ENCODE measurements at regions not wholly inside any gene's neighbourhood (a gene's known extent, or its start where the extent isn't known, plus 50 kb on each side); places are given as distances from the start of the nearest gene placed in this dataset.

DNA sequence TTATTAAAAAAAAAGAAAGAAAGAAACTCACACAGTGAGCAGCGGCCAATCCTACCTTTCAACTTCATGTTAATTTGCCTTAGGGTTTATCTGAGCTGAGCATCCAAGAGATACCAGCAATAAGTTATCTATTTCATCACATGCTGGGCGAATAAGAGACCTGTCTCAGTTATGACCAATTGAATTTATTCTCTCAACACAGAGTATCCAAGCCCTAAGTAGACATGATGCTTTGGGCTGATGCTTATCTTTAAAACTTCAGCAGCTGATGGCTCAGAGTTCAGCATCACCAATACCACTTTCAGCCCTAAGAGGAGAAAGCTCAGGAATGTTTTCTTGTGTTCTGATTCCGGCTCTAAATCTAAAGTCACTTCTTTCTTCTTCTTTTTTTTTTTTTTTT is 489.0 kb upstream of the ZFHX3 start:
- no peak for DNase-seq (ENCODE audit: low read depth)

DNA sequence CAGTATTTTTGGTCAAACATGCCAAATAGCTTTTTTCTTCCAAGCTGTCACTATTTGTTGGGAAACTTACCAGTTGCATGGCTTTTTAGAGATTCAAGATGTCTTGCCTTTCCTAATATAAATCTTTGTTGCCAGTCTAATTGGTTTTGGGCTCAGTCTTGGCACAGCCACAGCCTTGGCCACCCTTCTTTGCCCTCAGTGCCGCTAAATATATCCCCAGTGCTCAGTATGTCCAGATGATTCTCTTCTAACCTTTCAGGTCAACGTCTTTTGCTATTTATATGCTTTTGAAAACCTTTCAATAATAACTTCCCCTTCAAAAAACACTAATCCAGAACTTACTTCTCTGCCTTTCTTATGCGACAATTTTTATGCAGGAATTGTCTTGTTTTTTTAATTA is 483.1 kb upstream of the ZFHX3 start:
- no peak for DNase-seq (ENCODE audit: low read depth)

DNA sequence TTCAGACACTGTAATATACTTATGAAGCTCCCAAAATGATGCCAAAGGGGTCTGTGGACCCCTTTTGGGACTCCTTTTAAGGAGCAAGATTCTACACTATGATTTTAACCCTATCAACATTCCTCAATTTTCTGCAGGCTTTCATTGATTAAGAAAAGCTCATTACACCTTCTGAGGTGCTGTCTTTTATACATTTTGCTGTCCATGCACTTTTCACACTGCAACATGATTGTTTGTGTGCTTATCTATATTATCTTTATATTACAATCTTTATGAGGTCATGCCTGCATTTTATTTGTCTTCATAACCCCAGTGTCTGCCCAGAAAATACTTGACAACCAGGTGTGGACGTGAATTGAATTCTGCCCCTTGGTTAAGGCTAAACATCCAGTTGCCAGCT is 482.6 kb upstream of the ZFHX3 start:
- no peak for DNase-seq (ENCODE audit: low read depth)

DNA sequence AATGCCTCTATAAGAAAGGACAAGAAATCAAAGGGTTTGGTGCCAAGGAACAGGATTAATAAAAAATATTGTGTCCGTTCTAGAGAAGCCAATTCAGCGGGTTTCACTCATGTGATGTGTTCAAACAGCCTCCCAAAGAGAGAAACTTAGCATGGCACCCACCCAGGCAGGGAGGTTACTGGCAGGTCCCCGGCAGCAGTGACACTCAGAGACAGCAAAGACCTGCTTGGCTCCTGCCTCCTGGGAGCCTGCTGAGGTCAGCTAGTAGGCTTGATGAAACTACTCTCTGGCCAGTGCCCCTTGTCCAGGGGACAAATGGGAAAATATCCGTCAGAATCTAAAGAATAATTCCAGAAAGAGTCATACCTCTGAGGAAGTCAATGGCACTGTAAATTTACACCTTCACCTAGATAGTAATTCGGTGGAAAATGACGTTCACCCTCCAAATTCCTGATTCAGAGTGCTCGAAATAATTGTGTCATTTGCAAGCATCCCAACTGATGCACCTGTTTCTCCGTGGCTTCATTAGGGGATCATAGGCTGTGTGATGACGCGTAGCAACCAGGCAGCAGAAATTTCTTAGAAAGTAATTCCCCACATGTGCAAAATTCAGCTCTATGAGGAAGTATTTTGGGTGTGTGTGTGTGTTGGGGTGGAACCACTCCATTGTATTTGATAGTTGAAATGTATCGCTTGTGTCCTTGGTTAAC is 481.5 kb upstream of the ZFHX3 start:
- DNase-seq (ENCODE audit: low read depth), result no peak

DNA sequence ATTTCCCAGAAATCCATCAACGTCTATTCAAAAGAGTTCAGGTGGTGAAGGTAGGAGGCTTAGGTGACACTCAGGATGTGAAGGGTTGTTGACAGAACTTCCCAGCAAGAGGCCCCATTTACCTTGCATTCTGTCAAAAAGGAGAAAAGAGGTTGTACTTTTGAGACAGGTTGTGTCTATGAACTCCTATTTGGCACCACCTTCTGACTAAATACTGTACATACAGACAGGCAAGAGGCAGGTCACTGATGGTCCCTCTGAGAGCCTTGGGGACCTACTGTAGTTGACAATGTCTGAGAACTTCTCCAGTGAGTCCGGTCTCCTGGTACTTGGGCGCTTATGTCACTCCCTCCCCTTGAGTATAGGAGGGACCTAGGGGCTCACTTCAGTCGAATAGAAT is 479.3 kb upstream of the ZFHX3 start:
- DNase-seq (ENCODE audit: low read depth), result peak; percentile 1

DNA sequence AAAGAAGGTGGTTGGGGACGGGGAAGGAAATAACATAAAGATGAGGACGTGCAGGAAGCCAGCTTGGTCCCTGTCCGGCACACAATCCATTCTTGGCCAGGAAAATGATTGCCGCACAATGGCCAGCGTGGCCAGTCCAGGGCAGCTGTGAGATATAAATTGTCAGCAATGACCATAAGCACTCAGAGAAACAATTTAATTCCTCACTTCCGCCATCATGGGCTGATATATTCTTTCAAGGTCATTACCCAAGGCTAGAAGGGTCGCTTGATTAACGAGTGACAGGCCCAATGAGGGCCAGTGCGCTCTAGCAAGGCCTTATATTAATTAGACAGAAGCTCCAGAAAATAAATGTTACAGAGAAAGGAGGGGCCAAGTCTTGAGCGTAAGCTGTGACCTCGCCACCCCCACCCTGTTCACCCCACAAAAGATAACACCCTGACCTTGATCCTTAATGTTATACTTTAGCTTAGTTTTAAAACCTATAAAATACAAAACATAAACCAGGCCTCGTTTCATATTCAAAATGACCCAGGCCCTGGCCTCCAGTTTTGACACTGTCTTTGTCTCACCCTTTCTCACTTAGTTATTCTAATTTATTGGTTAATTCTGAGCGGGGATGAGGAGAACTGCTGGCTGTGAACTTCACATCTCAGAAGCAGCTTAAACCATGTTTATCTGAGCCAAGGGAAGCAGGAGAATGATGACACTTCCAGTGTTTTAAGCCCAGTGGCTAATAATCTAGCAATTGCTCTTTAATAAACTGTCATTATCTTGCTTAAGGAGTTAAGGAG is 478.3 kb upstream of the ZFHX3 start:
- DNase-seq (ENCODE audit: low read depth), result no peak

DNA sequence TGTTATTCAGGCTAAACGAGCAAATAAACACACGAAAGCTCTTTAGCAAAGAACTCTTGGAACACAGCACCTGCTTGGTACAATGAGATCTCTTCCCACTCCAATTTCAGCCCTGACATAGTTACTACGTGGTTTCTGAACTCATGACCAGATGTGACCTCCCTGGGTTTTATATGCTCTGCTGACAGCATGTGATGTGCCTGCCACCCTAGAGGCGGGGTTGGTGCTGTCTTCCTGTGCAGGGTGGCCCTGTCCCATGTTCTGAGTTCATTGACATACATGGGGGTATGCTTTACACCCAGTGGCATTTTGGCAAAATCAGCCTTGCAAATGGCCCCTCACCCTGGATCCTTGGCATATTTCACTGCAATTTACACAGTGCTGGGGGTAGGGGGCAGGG is 475.3 kb upstream of the ZFHX3 start:
- DNase-seq (ENCODE audit: low read depth), result no peak

DNA sequence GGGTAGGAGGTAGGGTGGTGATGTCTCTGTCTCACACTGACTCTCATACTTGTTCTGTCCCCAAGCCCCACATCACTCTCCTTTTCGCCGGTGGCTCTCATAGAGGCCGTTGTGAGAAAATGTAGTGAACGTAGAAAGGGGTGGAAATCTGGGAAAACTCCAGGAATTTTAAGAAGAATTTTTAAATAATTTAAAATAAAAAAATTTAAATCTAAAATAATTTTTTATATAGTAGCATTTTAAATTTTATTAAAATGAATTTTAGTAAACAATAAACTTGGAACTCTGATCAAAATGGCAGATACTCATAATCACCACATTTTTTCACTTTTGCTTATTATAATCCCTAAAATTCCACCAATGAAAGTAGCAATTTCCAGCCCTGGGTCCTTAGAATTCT is 473.6 kb upstream of the ZFHX3 start:
- DNase-seq (ENCODE audit: low read depth), result no peak

DNA sequence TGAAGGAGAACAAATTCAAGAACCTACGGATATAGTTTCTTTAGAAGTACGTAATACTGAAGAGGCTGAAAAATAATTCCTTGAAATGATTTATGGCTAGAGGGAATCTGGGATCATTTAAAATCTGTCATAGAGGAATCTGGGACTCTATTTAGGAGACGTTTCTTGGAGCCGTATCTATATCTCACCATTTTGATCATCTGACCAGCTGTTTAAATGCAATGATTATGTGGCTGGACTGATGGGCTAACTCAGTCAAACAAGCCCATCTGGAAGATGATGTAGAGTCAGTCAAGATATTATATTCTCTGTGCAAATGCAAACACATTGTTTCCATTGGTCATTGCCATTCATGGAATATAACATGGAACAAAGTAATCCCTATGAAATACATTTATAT is 467.7 kb upstream of the ZFHX3 start:
- no peak for DNase-seq (ENCODE audit: low read depth)

DNA sequence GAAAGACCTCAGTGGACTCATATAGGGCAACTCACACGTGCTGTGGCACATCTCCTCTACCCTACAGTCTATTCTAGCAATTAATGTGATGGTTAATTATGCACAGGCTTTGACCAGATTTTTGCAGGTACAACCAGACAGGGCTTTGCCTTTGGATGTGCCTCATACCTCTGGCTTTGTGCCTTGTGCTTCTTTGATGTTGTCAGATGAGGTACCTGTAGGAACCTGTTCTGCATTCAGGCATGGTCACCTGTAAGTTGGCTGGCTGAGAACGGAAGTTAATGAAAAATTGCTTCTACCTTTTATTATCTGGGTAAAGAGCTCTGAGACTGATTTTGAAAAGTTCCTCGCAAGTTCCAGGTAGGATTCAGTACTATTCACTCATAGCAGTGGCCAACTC is 462.9 kb upstream of the ZFHX3 start:
- DNase-seq (ENCODE audit: low read depth), result no peak

DNA sequence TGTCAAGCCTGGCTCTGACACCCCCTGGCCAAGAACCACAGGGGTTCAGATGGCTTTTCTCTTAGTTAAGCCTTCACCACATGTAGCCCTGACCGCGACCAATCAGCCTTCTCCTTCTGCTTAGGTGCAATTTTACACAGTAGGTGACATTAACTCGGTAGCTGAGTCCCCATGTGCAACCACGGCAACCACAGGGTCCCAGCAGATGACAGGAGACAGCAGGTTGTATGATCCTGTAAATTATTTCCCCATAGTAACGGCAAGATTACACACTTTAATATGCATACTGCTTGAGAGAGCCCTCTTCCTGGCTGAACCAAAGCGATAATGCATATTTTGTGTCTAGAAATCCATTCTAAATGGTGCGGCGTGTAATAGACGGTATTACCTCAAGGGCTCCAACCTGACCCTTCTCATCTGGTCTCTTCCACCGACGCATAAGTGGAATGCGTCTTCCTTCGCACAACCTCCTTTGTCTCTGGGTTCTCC is 458.7 kb upstream of the ZFHX3 start:
- no peak for DNase-seq (ENCODE audit: low read depth)

DNA sequence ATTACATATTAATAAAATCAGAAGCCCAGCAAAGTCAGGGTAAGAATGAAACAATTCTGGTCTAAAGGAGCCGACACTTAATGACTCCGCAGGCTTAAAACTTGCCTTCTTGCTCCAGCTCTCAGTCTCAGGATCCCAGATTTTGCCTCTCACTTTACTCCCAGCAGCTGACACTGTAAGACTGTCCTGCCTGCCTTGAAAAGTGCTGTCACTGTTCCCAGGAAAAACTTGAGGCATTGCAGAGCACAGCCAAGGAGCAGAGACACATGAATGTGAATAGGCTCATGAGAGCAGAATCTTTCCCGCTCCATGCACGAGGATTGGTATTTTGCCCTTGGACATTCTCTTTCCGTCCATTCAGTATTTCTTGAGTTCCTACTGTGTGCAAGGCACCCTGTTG is 457.6 kb upstream of the ZFHX3 start:
- DNase-seq (ENCODE audit: low read depth), result no peak

DNA sequence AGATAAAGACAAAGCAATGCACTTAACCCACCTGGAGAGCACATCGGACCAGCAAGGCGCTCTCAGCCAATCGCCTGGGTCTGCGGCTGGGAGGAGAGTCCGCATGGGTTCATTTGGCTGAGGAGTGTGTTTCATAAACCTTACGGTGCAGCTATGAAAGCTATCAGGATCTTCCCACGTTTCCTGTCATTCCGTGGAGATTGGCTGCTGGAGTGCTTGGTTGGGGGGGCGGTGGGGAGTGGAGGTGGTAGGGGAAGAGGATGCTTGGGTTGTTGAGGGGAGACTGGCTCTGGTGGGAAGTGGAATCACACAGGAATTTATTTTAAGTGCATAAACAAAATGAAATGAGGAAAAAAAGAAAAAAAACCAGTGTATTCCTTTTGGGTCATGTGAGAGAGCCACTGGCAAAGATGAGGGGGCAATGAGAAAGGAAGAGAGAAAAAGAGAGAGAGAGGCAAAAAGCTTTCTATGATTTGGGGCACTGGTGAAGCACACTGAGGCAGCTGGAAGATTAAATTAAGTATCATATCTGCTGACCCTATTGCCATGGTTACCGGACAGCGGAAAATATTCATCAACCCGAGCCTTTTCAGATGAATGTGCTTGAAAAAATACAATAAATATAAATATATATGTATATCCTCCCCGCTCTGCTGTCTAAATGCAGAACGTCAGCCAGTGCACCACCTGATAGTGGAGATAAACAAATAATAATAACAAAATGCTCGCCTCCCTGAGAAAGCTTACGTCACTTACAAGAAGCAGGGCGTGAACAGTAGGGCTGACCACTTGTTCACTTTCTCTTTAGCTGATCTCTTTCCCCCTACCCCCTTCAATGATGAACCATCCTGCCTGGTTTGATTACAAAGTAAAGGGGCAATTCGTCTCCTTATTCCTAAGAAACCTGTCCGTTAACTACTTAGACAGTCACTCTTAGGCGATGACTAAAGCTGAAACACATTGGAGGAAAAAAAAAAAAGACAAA is 457.0 kb upstream of the ZFHX3 start:
- no peak for DNase-seq (ENCODE audit: low read depth)

DNA sequence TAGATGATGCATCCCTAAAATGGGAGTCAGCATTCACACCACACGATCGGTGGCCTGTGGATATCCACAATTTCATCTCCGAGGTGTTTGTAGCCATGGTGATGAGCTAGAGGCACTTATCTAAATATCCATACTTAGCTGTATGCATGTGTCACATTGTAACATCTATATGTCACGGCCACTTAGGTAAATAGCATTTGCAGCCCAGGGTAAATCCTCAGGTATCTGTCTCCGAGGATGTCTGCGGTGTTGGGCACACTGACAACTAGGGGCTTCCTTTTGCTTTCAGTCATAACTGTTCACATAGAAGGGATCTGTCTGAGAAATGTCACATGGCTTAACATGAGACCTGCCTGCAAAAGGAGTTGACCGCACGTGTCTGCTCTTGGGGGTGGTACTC is 455.2 kb upstream of the ZFHX3 start:
- DNase-seq (ENCODE audit: low read depth), result no peak

DNA sequence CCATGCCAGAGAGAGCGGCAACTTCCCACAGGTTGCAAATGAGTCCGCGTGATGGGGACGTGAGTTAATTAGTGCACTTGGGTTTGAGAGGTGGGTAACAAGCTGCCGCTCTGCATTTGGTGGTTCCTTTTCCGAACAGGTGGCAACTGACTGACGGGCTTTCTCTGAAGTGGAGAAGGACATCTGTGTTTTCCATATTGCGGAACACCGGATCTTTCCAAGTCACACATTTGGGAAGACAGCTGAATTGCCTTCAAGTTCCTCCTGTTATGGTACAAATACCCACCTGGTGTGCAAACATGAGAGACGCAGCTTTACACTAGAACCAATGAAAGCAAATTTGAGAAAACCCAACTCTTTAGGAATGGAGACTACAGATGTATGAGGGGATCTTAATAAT is 451.3 kb upstream of the ZFHX3 start:
- DNase-seq (ENCODE audit: low read depth), result no peak

DNA sequence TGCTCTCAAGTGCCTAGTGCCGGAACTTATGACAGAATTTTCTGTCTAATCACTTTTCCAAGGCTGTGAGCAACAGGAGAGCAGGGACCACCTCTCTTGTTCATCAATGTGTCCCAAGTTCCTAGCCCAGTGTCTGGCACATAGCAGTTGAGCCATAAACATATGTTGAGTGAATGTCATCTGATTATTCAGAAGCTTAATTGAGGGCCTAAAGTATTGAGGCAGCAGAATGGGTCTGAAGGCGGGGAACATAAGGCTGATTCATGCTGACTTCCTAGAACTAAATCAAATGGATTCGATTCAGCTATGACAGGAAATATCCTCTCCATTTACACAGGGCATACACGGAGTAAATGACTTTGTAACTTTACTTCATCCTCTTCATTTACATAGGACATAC is 438.0 kb upstream of the ZFHX3 start:
- no peak for DNase-seq (ENCODE audit: low read depth)

DNA sequence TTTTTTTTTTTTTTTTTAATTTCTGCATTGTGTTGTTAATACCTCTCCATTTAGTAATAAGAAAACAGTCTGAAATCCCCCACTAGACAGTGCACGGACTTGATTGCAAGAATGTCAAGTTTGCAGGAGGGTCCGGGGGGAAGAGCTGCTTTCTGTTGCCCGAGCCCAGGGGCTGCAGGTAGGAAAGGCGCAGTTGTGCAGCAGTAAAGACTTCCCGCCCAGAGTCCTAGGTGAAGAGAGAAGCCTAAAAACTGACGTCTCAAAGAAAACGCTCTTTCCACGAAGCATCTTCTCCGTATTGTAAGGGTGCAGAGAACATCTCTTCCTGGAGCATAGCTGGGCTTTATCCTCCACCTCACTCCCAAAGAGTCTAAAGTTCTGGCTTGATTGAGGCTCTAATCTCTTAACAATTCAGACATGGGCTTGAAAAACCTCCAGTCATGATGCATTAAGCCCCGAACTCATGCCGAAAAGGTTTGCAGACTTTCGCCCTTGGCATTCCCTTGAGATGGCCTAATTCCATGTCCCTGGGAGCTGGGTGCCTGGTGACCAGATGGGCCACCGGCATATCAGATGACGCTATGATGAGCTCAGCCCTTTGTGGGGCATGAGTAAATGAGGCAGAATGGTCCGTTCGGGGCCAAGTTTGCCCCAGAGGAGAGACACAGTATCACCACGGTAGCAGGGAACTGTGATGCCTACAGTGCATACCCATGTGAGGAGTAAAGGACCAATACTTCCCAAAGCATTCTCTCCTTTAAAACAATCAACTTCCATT is 436.2 kb upstream of the ZFHX3 start:
- peak; percentile 14 for DNase-seq (ENCODE audit: low read depth)

DNA sequence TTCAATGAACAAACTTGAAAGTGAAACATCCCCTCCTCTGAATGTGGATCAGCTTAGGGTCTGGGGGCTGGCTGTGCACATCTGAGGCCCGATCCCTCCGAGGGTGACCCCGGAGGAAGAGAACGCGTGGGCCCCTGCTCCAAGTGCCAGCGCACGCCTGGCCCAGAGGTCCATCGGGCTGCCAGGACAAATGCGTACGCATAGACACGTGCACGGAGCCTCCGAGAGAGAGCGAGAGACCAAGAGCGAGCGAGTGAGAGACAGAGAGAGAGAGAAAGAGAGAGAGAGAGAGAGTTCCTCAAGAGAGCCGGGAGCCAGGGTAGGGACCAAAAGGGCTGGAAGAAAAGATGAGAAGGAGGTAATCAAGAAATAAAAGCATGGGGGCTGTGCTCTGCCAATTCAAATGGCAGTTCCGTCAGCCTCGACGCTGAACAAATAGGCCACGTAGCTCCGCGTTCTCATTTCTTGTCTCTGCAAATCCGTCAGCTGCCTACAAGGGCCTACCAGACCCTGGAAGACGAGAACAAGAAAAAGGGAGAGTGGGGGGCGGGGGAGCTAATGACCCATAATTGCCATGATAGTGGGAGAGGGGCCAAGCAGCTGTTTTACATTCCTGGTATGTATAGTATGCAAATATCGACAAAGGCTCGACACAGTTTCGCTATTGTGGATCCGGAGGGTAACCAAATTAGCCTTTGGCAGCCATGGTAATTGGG is 435.3 kb upstream of the ZFHX3 start:
- DNase-seq (ENCODE audit: low read depth), result no peak

DNA sequence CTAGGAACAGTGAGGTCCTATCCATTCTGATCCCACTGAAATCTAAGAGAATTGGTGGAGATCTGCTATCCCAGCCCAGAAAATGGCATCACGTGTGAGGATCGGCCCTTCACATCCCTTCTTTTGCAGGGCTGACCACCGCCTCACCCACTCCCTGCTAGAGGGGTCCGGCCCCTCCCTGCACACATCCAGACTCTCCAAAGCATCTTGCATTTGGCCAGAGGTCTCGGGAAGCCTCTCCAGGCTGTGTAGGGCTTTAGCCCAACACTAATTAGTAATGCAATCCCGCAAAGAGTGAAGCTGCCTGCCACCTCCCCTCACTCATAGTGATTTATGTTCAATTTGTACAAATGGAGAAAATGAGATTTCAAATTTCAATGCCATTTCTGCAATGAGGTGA is 434.4 kb upstream of the ZFHX3 start:
- DNase-seq (ENCODE audit: low read depth), result no peak

DNA sequence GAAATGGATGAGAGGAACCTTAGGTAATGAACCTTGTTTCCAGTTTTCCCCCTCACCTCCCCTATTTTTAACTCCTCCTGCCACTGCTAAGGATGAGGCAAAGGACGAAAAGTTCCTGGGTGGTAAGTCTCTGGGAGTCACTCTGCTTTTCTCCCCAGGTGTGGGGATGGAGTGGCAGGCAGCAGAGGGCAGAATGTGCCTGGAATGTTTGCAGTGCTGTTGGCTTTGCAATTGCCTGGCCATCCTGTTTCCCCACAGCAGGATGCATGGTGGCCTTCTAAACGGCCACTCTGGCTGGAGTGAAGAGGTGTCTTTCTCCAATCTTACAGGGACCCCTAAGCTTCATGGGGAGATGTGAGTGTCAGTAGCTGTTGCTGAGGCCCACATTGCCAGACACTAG is 432.5 kb upstream of the ZFHX3 start:
- DNase-seq (ENCODE audit: low read depth), result no peak

DNA sequence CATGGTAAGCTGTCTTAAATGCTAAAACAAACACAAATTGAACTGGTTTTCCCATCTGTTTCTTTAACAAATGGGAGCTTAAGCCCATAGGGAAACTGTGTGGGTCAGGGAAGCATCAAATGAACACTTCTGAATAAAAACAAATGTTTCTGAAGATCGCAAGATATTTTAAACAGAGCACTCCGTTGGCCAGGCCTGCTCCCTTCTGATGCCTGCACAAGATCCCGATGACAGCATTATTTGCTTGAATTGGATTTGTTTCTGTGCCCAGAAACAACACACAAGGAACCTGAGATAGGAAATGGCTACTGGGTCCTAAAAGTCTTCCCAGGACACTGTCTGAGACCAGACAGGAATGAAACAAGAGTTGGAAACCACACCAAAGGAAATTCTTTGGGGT is 425.8 kb upstream of the ZFHX3 start:
- DNase-seq (ENCODE audit: low read depth), result no peak
